ENCODE measurements at regions not wholly inside any gene's neighbourhood (a gene's known extent, or its start where the extent isn't known, plus 50 kb on each side); places are given as distances from the start of the nearest gene placed in this dataset.

- Histone ChIP-seq H3K27me3 (replicated peaks in 1 of 4; ENCODE audit: control insufficient read depth in 3 of 4, extremely low read depth in 1 of 4, insufficient read depth in 3 of 4, low read length in 3 of 4) (no peaks in the 10 kb centered on the region), H3K23ac (ENCODE audit: insufficient read length) (no peak overlapping the region), H2AK5ac (ENCODE audit: low read depth, low read length) (no peak overlapping the region), H2BK5ac (ENCODE audit: low read depth, low read length) (no peak overlapping the region), H4K5ac (ENCODE audit: insufficient read length, low read depth, low read length) (no peak overlapping the region), H4K20me1 (replicated peaks in 1 of 2; ENCODE audit: control insufficient read depth in 1 of 2, insufficient read depth in 2 of 2, low read length in 2 of 2) (no peaks in the 10 kb centered on the region), H3K79me1 (ENCODE audit: low read depth, low read length) (no peaks in the 10 kb centered on the region), H3K79me2 (ENCODE audit: control insufficient read depth in 1 of 2, insufficient read depth in 2 of 2, low read length in 2 of 2) (no peaks in the 10 kb centered on the region), H3K27ac (ENCODE audit: low read depth, low read length) (no peak overlapping the region), H3K4me3 (ENCODE audit: extremely low read depth in 1 of 4, insufficient read depth in 2 of 4, low read depth in 3 of 4, low read length in 4 of 4) (no peak overlapping the region), H3K23me2 (ENCODE audit: low read depth, low read length) (no peaks in the 10 kb centered on the region), H2BK120ac (replicated peaks; ENCODE audit: low read depth, low read length) (no peak overlapping the region), H2AFZ (ENCODE audit: low read length) (no peak overlapping the region), H2BK20ac (ENCODE audit: low read length) (no peak overlapping the region), H3K9ac (replicated peaks in 1 of 4; ENCODE audit: extremely low read depth in 1 of 4, low read depth in 3 of 4, low read length in 3 of 4) (no peak overlapping the region), H3K4me2 (ENCODE audit: insufficient read depth in 1 of 2, low read depth in 2 of 2, low read length in 2 of 2) (no peak overlapping the region), H3K18ac (ENCODE audit: extremely low read depth, low read length) (no peak overlapping the region), H3K14ac (ENCODE audit: insufficient read length) (no peak overlapping the region), H3K4ac (replicated peaks; ENCODE audit: insufficient read length, low read depth, low read length) (no peak overlapping the region), H3K9me3 (ENCODE audit: insufficient read depth in 2 of 2, low read depth in 1 of 2, low read length in 1 of 2) (no peaks in the 10 kb centered on the region), H2BK12ac (ENCODE audit: low read depth, low read length) (no peak overlapping the region), H3K4me1 (replicated peaks in 1 of 4; ENCODE audit: control insufficient read depth in 3 of 4, insufficient read depth in 4 of 4, low read length in 3 of 4) (peaks cover 0 to 14% (median 5%) of the 10 kb centered on the region in 4 experiments; a peak in 4 of 7 replicates), H2BK15ac (ENCODE audit: low read length) (no peak overlapping the region), H4K91ac (replicated peaks; ENCODE audit: insufficient read length, low read length) (no peak overlapping the region), H4K8ac (ENCODE audit: extremely low read depth, insufficient read depth, low read length) (no peak overlapping the region), H3K56ac (replicated peaks; ENCODE audit: insufficient read length, low read depth, low read length) (no peak overlapping the region), H3K36me3 (ENCODE audit: control insufficient read depth in 2 of 4, insufficient read depth in 4 of 4, low read length in 3 of 4) (no peaks in the 10 kb centered on the region)
- DNase-seq (ENCODE audit: low read depth in 1 of 2, low spot score in 2 of 2): no peak
- no peak for FAIRE-seq
- TF ChIP-seq PHF8 (conservative IDR thresholded peaks at IDR 0.05; ENCODE audit: low read depth, low read length) (no peak), ATF2 (IDR thresholded peaks at IDR 0.05; ENCODE audit: low read length) (no peak), CHD2 (IDR thresholded peaks at IDR 0.05; ENCODE audit: low read length) (no peak), POLR2A (IDR thresholded peaks at IDR 0.05; ENCODE audit: control extremely low read depth in 1 of 2, low read depth in 2 of 2, low read length in 2 of 2) (no peak), CBX8 (IDR thresholded peaks at IDR 0.05; ENCODE audit: borderline replicate concordance, low read depth, low read length) (no peak), SIN3A (conservative IDR thresholded peaks at IDR 0.05 in 1 of 2, IDR thresholded peaks at IDR 0.05 in 1 of 2; ENCODE audit: low read depth in 1 of 2, low read length in 2 of 2) (no peak), SP4 (IDR thresholded peaks at IDR 0.05; ENCODE audit: low read length) (no peak), ASH2L (IDR thresholded peaks at IDR 0.05; ENCODE audit: low read length) (no peak), SRF (IDR thresholded peaks at IDR 0.05; ENCODE audit: low read depth, low read length) (no peak), CEBPB (IDR thresholded peaks at IDR 0.05; ENCODE audit: low read depth, low read length) (no peak), POLR2AphosphoS5 (IDR thresholded peaks at IDR 0.05; ENCODE audit: low read depth, low read length) (no peak)
- ChIA-PET POLR2A (ENCODE audit: partially characterized antibody) (interaction anchor here (1.1 kb wide), 1 partner anchor 9 kb away, joined by 3 read pairs; no protein-coding TSS in a partner anchor), CTCF (ENCODE audit: partially characterized antibody) (no interaction called here)
These were observed 57.6 kb downstream of the TMEM30B start for GRCh38 chr14:61223552-61223951.
